ENCODE measurements at regions not wholly inside any gene's neighbourhood (a gene's known extent, or its start where the extent isn't known, plus 50 kb on each side); places are given as distances from the start of the nearest gene placed in this dataset.

GRCh38 chr16:61320791-61321190 is 715.4 kb downstream of the CDH8 start:
- TF ChIP-seq CTCF (conservative IDR thresholded peaks at IDR 0.05) (no peak), ZFX (IDR thresholded peaks at IDR 0.05) (no peak)
